Uterus (tissue), 3 donors: ENCODE measurements at regions not wholly inside any gene's neighbourhood (a gene's known extent, or its start where the extent isn't known, plus 50 kb on each side); places are given as distances from the start of the nearest gene placed in this dataset.

ENCODE experiments used
- DNase-seq, 2 donors: peaks; one replicate each; pipeline ENCODE4 v3.0.0-alpha.2; 2019 to 2020
- H3K27ac ChIP-seq, 2 donors: fragments of 200-600 bp; sonication (generic); 1 replicate in 1 of 2; 2 replicates in 1 of 2; pipeline ENCODE4 v1.5.1; 2016 to 2018
- H3K27me3 ChIP-seq, 2 donors: fragments of 200-600 bp; sonication (generic); one replicate each; pipeline ENCODE4 v1.5.1; 2018 to 2019; ENCODE audit warnings: control low read depth in 1 of 2
- H3K36me3 ChIP-seq, 2 donors: fragments of 200-600 bp; sonication (generic); one replicate each; pipeline ENCODE4 v1.5.1; 2019; ENCODE audit warnings: control low read depth in 1 of 2
- H3K4me1 ChIP-seq, 2 donors: fragments of 200-600 bp; sonication (generic); one replicate each; pipeline ENCODE4 v1.5.1; 2018 to 2019; ENCODE audit warnings: control low read depth in 1 of 2
- H3K4me3 ChIP-seq, 2 donors: fragments of 200-600 bp; sonication (generic); 1 replicate in 1 of 2; 2 replicates in 1 of 2; pipeline ENCODE4 v1.5.1; 2018 to 2019; ENCODE audit warnings: mild to moderate bottlenecking in 1 of 2
- H3K9me3 ChIP-seq, 2 donors: fragments of 200-600 bp; sonication (generic); one replicate each; pipeline ENCODE4 v1.5.1; 2019; ENCODE audit warnings: control low read depth in 1 of 2
- POLR2A ChIP-seq, 2 donors: fragments of 450-650 bp; IDR thresholded peaks; one replicate each; pipeline ENCODE4 v1.6.1; 2016; ENCODE audit warnings: antibody characterized with exemption in 2 of 2, mild to moderate bottlenecking in 1 of 2, moderate library complexity in 1 of 2
- intact Hi-C: fragments of 100-400 bp; cut with DNase I; formaldehyde crosslinking; loops from one replicate; pipeline ENCODE4 v1.15.1; 2023; ENCODE audit warnings: low total_unique reads
- TF ChIP-seq, protein P1 (sequence below), 4 experiments: fragments of 200-600 bp in 2 of 4; fragments of 450-650 bp in 2 of 4; sonication (generic) in 2 of 4; IDR thresholded peaks; one replicate each; pipeline ENCODE4 v1.5.1; 2016 to 2019; ENCODE audit warnings: antibody characterized with exemption in 4 of 4, mild to moderate bottlenecking in 2 of 4, moderate library complexity in 1 of 4
- donor health status: DM: yes; HTN: yes; CAD: no.

DNA sequence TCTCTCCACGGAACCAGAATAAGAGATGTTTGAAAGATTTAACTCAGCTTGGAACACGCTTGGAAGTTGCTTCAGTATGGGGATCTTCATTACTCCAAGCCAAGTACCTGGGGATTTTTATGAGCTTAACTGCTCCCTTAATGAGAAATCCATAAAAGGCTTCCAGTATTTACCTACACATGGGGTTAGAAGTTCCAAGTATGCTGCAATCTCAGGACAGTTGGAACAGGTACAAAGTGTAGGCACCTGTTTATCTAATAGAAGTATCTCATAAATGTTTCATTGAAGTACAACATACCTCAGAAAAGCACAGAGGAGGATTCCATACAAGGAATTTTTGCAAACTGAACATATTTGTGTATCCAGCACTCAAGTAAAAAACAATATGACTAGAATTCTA, 161.6 kb upstream of the PIRT start:
- no peaks in the 10 kb centered on the region for H3K4me1 ChIP-seq
- intact Hi-C loops: no loop called here
- H3K4me3 ChIP-seq: no peak overlapping the region
- H3K36me3 ChIP-seq: no peaks in the 10 kb centered on the region
- no peaks in the 10 kb centered on the region for H3K27me3 ChIP-seq
- no peak for DNase-seq
- H3K9me3 ChIP-seq: no peaks in the 10 kb centered on the region
- no peak overlapping the region for H3K27ac ChIP-seq
- no peak for TF ChIP-seq POLR2A (IDR thresholded peaks at IDR 0.05)
- TF ChIP-seq, protein P1, sequence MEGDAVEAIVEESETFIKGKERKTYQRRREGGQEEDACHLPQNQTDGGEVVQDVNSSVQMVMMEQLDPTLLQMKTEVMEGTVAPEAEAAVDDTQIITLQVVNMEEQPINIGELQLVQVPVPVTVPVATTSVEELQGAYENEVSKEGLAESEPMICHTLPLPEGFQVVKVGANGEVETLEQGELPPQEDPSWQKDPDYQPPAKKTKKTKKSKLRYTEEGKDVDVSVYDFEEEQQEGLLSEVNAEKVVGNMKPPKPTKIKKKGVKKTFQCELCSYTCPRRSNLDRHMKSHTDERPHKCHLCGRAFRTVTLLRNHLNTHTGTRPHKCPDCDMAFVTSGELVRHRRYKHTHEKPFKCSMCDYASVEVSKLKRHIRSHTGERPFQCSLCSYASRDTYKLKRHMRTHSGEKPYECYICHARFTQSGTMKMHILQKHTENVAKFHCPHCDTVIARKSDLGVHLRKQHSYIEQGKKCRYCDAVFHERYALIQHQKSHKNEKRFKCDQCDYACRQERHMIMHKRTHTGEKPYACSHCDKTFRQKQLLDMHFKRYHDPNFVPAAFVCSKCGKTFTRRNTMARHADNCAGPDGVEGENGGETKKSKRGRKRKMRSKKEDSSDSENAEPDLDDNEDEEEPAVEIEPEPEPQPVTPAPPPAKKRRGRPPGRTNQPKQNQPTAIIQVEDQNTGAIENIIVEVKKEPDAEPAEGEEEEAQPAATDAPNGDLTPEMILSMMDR (IDR thresholded peaks at IDR 0.05): no peak

GRCh38 chr17:10993126-10993525, 155.2 kb upstream of the PIRT start:
- no peaks in the 10 kb centered on the region for H3K4me1 ChIP-seq
- H3K27me3 ChIP-seq: no peaks in the 10 kb centered on the region
- intact Hi-C loops: no loop called here
- DNase-seq: no peak
- H3K9me3 ChIP-seq: no peaks in the 10 kb centered on the region
- TF ChIP-seq, protein P1 (IDR thresholded peaks at IDR 0.05): no peak
- no peak for TF ChIP-seq POLR2A (IDR thresholded peaks at IDR 0.05)
- no peak overlapping the region for H3K27ac ChIP-seq
- H3K4me3 ChIP-seq: no peak overlapping the region
- no peaks in the 10 kb centered on the region for H3K36me3 ChIP-seq

GRCh38 chr17:10992106-10992880, 154.4 kb upstream of the PIRT start:
- Histone ChIP-seq H3K4me3 (no peak overlapping the region), H3K36me3 (no peaks in the 10 kb centered on the region), H3K27me3 (no peaks in the 10 kb centered on the region), H3K9me3 (no peaks in the 10 kb centered on the region), H3K4me1 (no peaks in the 10 kb centered on the region), H3K27ac (no peak overlapping the region)
- intact Hi-C loops: no loop called here
- TF ChIP-seq, protein P1 (IDR thresholded peaks at IDR 0.05): no peak
- TF ChIP-seq POLR2A (IDR thresholded peaks at IDR 0.05): no peak
- no peak for DNase-seq

DNA sequence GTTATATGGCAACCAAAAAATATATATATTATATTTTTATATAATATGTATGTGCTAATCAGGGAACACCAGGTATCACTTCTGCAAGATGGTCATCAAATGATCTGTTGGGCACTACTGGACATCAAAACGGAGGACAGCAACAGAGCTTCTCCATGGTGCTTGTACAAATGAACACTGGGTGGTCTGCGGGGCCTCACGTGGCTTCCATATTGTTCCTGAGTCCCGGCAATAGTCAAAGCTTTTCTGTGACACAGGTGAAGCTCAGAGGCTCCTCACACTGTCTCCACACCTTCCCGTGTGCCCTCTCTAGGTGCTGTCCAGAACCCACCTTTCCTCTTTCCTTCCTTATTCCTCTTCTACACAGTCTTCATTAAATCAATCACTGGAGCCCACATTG, 149.9 kb upstream of the PIRT start:
- intact Hi-C loops: no loop called here
- no peaks in the 10 kb centered on the region for H3K9me3 ChIP-seq
- no peak for DNase-seq
- H3K4me1 ChIP-seq: no peaks in the 10 kb centered on the region
- no peaks in the 10 kb centered on the region for H3K27me3 ChIP-seq
- no peak for TF ChIP-seq POLR2A (IDR thresholded peaks at IDR 0.05)
- TF ChIP-seq, protein P1 (IDR thresholded peaks at IDR 0.05): no peak
- no peak overlapping the region for H3K27ac ChIP-seq
- H3K4me3 ChIP-seq: no peak overlapping the region
- H3K36me3 ChIP-seq: no peaks in the 10 kb centered on the region

GRCh38 chr17:10984220-10984619, 146.3 kb upstream of the PIRT start:
- no peak for TF ChIP-seq POLR2A (IDR thresholded peaks at IDR 0.05)
- TF ChIP-seq, protein P1 (IDR thresholded peaks at IDR 0.05): no peak
- Histone ChIP-seq H3K27ac (no peak overlapping the region), H3K36me3 (no peaks in the 10 kb centered on the region), H3K27me3 (no peaks in the 10 kb centered on the region), H3K4me3 (no peak overlapping the region), H3K9me3 (no peaks in the 10 kb centered on the region), H3K4me1 (no peaks in the 10 kb centered on the region)
- intact Hi-C loops: no loop called here
- no peak for DNase-seq
